ENCODE measurements at regions not wholly inside any gene's neighbourhood (a gene's known extent, or its start where the extent isn't known, plus 50 kb on each side); places are given as distances from the start of the nearest gene placed in this dataset.

DNA sequence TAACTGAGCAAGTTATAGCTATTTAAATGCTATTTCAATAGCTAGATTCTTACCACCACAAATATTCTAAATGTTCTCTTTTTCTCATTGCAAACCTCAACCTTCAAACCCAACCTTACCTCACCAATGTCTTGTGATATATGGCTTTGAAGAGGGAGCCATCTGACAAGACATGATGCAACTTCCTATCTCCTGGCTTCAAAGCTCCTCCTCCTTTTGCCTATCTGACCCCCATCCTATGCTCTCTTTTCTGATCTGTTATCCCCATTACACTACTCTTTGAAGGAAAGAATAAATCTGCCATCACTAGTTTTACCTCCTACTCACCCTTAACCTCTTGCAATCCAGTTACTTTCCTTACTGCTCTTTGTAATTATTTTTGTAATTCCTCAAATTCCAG, 235.6 kb upstream of the ZSWIM2 start:
- TF ChIP-seq CTCF (IDR thresholded peaks at IDR 0.05): no peak
- TF ChIP-seq POLR2AphosphoS5 (IDR thresholded peaks at IDR 0.05): no peak

All from upper lobe of left lung (tissue), 4 donors.